GM18519 (cell line): ENCODE measurements at regions not wholly inside any gene's neighbourhood (a gene's known extent, or its start where the extent isn't known, plus 50 kb on each side); places are given as distances from the start of the nearest gene placed in this dataset.
"Not testable (repeated sequence)": the region's sequence is repeated elsewhere in the genome, so short reads cannot be mapped to it uniquely, and the experiment has no call there.

ENCODE experiments used
- ATAC-seq: cut with Tn5 transposase; IDR thresholded peaks from one replicate; pipeline ENCODE4 v1.9.1; 2021; ENCODE audit warnings: mild to moderate bottlenecking, moderate library complexity; ENCODE audit not compliant: unreplicated experiment, low FRiP score

DNA sequence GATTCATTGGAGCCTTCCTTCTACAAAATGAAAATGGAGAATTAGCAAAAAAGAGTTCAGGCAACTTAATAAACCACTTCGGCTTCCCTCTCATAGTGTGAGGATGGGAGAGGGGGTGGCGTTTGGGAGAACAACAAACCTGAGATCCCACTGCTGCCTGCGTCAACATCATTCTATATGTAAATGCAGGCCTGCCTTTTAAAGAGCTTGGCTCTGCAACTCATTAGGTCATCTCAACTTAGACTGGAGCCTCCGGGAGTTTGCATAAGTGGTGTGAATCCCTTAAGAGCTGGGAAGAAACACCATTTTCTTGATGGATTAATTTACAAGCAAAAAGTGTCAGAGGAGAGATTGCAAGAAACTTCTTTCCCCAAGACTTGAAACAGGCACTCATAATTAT is 127.6 kb upstream of the DAB1 start:
- no peak for ATAC-seq

DNA sequence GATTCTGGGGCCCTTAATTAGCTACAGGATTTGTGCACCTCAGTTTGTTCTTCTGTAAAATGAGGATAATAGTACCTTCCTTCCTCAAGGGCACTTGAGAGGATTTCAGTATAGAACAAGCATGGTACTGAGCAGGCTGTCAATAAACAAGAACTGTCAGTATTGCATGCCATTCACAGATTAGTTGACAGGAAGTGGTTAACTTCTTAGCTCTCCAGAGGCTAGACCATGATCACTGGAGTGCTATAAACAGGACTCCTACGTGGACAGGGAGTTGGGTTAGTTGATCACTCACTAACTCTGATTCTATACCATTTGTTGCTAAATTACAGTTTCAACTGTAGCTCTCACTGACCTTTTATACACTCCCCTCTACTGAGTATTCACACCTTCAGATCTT is 126.2 kb upstream of the DAB1 start:
- ATAC-seq: peak; percentile 73

DNA sequence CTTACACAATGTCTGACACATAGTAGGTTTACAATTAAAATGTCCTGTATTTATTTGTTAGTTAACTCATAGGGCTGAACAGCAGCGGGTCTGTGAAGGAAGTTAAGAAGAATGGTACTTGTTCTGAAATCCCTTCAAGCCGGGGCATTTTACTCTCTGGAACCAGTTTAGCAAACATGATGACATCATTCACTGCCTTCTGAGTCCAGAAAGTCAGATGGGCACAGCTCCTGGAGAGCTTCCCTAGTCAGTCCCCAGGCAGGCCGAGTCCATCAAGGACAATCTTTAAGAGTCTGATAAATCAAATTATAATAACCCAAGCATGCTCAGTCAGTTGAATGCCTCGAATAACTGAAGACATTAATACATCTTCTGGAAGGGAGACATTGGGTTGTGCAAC is 125.4 kb upstream of the DAB1 start:
- ATAC-seq: no peak

DNA sequence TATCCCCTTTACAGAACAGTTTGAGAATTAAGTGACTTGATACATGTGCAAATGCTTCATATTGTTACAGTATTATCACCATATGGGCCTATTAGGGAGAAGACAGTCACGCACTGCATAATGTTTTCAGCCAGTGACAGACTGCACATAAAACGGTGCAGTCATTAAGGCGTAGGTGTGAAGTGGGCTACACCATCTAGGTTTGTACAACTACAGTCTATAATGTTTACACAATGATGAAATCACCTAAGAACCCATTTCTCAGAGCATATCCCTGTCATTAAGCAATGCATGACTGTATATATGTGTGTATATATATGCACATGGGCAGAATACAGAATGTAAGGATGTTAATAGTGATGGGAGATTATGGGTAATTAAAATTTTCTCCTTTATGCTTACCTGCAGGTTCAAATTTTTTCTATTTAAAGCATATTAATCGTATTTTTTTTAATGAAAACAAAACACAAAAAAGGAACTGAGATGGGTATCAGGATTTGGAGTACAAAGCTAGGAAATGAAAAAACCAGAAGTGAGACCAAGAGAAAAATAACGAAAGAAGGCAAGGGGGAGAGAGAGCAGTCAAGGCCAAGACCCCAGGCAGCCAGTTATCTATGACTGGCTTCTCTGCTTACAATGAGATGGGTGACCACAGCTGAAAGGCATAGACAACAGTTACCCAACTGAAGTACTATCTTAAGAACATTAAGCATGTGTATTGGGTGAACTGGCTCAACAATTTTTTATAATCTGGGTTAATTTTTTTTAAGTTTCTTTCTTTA is 122.9 kb upstream of the DAB1 start:
- ATAC-seq: no peak

DNA sequence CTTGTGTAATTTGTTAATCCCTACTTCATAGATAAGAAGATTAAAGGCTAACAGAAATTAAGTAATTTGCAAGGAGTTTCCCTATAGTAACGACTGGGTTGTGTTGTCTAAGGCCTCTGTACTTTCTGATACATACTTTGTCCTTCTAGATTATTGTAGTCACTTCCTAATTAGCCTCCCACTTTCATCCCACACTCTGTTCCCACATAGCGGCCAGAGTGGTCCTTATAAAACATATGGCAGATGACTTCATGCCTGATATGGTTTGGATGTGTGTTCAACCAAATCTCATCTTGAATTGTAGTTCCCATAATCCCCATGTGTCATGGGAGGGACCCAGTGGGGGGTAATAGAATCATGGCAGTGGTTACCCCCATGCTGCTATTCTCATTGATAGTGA is 120.5 kb upstream of the DAB1 start:
- no peak for ATAC-seq

DNA sequence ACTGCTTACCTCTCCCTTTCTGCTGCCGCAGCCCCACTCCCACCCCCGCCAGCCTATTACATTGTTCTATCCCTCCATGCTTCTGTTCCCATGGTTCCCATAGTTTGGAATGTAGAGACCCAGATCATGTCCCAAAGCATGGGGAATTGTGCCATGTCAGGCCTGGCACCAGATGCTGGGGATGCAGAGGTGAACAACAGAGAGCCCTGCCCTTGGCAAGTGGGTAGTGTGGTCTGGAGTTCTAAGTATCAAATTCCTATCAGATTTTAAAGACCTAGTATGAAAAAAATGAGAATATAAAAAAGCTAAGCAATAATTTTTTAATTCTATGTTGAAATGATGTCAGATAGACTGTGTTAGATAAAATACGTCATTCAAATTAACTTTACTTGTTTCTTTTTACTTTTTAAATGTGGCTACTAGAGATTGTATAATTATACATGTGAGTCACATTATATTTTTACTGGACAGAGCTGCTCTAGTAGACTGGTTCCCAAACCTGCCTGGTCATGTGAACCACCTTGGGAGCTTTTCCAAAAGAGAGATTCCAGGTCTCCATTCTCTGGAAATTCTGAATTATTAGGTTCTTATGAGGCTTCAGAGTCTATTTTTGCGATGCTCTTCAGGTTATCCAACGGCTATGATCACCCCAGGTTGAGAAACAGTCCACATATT is 113.0 kb upstream of the DAB1 start:
- no peak for ATAC-seq

DNA sequence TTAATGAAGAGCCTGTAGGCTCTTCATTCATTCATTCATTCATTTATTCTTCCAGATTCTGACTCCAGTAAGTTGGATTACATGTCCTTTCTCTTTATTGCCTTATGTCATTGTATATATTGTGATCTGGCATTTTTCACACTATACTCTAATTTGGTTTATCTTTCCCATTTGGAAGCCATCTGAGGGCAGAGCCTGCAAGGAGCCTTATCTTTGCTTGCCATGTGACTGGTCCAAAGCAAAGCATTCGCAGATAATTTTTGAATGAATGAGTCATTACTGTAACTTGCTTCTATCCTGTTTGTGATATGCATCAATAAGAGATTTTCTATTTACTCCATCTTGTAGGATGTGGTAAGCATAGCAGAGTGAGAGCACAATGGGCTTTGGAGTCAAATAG is 108.4 kb upstream of the DAB1 start:
- no peak for ATAC-seq

DNA sequence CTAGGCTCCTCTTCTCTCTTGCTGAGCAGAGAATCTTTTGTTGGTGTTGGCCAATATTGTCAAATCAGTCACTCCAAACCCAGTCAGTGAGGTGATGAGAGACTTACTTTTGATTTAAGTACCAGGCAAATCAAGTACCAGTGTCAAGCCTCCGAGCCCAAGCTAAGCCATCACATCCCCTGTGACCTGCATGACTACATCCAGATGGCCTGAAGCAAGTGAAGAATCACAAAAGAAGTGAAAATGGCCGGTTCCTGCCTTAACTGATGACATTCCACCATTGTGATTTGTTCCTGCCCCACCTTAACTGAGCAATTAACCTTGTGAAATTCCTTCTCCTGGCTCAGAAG is 107.0 kb upstream of the DAB1 start:
- ATAC-seq: not testable (repeated sequence)

DNA sequence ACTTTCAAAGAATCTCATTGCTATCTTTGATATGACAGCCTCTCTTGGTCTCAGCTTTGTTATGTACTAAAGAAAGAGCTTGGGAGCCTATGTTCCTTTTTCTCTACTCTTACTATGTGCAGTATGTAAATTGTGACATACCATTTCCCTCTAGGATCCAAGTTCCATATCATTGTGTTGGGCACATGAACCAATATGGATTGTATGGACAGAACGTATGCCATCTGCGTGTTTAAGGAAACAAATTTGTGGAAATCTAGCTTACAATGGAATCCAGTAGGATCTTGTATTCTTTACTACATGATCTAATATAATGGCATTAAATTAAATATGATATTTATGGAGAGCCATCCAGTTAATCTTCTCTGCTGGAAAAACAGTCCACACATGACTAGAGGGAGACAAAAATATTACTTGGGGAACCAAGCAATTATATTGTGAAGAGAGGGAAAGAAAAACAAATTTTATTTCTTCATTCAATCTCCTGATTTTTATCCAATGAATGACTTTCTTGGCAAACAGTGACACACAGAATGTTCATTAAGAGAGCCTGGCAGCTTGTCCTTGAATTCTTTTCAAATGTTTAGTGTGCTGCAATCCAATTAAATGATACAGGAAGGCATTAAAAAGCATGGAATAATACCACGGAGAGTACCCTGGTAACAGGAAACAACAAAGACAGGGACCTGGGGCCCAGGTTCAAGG is 106.5 kb upstream of the DAB1 start:
- ATAC-seq: no peak

DNA sequence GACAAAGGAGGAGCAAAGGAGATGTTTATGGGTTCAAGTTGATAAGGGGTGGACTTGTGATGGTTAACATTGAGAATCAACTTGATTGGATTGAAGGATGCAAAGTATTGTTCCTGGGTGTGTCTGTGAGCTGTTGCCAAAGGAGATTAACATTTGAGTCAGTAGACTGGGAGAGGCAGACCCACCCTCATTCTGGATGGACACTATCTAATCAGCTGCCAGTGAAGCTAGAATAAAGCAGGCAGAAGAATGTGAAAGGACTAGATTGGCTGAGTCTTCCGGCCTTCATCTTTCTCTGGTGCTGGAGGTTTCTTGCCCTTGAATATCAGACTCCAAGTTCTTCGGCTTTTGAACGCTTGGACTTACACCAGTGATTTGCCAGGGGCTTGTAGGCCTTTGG is 98.7 kb upstream of the DAB1 start:
- no peak for ATAC-seq

DNA sequence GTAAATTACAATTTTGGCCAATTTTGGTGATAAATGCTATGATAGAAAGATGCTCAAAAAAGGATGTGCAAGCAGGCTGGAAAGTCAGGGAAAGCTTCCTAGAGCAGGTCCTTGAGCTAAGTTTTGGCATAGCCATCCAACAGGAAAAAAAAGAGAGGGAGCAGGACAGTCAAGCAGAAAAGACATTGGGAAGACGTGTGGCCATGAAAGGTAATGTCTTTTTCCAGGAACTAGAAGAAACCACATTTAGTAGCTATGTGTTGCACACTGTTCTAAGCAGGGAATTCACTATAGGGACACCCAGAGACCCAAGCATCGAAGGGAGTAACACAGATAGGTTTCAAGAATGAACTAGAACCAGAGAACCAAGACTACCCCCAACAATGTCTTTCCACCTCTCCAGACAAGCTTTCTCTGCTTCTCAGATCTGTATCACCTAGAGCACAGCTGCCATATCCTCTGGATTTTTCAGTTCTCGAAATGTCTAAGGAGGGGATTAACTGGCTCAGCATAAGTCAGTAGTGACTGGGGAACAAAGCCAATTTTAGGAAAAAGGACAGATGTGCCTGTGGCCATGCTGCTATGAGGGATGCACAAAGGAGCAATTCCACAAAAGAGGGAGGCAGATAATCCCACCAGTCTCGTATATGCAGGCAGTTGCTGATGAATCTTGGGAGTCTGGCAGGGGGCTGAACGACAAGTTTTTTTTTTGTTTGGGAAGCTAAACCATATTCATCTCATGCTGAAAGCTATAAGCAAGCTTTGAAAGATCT is 97.1 kb upstream of the DAB1 start:
- no peak for ATAC-seq

DNA sequence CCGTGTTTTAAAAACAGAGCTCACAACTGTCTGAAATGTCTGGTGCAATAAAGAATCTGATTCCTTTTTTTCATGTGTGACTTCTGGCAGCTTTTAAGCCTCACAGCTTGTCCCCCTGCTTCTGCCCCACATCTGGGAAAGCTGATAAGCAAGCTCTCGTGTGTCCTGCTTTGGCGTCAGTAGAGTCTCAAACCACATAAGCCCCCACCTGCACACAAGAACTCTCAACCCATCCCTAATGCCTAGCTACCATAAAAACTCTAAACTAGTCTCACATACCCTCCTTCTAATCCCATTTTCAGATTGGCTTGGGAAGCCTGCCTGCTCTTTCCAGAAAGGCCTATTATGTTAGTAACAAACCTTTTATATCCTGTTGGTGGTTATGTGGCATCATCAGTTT is 94.6 kb upstream of the DAB1 start:
- ATAC-seq: no peak

DNA sequence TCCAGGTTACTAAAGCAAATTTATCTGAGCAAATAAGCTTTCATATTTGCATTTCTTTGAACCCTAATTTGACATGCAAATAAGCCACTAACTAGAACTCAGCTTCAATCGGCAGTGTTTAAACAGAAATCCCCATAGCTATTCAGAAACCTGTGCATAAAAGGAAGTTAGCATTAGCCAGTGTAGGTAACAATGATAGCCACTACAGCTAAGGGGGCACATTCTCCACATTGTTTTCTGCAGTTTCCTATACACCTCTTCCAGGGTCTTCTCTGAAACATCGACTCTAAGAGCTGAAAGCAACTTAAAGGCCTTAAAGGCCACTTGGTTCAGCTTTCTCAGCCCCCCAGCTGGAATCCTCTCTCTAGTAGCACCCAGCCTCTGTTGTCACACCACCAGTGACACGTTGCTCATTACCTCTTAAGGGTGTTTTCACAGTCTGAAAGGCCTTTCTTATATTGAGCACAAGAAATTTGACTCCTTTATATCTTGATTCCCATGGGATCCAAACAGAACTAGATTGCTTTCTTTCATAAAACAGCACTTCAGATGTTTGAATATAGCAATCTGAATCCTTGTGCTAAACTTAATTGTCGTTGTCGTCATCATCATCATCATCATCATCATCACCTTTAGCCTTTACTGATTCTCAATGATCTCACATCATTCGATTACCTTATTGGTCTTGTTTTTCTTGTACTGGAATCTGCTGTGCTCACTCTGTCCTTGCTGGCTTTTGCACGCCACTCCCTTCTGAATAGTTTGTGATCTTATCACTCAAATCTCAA is 93.9 kb upstream of the DAB1 start:
- no peak for ATAC-seq

DNA sequence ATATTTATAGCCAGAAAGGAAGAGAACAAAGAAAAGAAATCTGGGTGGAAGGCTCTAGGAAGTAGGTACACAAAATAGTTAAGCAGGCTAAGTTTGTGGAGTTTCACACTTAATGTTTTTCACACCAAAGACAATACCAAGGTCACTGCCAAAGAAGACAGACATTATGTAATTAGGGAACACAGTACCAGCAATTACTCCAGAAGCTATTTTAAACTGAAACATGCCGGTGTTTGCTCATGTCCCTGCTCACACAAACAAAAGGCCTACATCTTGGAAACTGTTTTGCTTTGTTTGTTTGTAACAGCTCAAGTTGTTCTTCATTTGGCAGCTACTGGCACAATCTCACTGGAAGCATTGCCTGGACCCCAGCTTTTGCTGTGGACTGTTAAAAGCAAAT is 88.5 kb upstream of the DAB1 start:
- ATAC-seq: no peak

DNA sequence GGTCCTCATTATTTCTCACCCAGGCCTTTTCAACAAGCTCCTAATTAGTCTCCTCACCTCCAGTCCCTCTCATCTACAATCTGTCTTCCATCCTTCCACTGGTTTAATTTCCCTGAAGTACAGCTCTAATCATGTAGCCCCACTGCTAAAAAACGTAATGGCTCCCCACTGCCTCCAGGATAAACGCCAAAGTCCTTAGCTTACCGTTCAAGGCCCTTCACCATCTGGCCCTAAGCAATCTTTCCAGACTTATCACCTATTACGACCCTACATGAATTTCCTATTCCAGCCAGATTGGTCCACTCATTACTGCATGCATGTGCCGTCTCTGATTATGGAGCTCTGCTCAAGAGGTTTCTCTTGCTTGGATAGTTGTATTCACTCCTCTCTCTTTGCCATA is 83.1 kb upstream of the DAB1 start:
- no peak for ATAC-seq

DNA sequence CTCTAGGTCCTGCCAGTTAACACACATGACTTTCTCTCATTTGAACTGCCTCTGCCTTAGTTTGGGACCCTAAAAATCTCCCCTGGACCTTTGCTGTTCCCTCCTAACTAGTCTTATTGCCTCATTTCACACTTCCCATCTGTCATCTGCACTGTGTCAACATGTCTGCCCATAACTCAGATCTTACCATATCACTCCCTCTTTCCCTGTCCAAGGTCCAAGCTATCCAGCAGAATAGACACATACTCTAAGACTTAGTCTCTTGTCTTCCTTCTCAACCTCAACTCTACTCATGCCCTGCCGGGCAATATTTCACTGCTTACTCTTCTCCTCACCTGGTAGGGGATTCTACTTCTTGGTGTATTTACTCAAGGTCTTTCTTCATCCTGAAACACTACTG is 79.5 kb upstream of the DAB1 start:
- ATAC-seq: no peak

DNA sequence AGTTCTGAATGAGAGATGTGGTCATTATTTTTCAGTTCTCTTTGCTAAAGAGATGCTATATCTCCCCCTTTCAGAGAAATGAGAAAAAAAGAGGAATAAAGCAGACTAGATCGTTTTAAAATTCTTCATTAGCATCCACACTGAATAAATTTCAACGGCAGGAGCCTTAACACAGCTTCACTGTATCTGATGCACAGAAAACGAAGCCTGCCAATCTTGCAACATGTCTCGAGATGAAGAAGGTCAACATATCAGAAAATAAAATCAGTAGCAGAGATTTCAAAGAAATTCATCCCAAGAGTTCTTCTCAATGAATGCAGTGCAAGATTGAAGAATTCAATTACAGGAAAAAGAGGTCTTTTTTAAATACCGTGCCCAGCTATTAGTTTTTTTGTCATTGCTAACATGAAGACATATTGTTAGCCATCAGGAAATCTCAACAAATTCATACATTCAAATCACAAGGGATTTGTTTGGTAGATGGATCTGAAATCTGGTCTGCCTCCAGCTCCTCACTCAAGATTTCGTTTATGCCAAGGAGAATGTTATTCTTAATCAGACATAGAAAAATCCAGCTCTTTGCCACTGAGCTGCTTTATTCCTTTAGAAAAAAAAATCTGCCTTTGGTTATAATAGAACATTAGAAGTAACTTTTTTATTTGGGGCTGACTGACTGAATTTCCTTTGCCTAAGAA is 76.4 kb upstream of the DAB1 start:
- no peak for ATAC-seq

DNA sequence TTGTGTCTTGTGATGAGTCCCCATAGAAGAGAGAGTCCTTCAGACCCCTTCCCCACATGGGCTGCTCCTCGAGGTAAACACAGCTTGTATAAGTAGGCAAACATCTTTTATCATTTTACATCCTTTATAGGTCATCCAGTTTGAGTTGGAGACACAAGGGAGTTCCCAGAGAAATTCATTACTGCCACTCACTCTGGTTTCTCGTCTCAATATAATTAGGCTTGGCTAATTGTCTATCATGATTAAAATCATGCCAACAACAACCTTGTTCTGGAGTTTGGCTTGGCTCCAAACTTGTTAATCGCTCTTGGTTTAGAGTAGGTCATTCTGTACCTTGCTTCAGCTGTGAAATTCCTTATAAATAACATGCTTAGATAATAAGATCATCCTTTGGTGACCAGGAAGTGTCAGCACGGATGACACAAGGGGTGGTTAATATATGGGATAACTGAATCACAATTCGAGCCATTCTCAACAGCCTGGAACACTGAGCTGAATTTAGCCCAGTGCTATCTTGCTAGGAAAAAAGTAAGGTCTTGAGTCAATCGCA is 70.7 kb upstream of the DAB1 start:
- ATAC-seq: no peak

DNA sequence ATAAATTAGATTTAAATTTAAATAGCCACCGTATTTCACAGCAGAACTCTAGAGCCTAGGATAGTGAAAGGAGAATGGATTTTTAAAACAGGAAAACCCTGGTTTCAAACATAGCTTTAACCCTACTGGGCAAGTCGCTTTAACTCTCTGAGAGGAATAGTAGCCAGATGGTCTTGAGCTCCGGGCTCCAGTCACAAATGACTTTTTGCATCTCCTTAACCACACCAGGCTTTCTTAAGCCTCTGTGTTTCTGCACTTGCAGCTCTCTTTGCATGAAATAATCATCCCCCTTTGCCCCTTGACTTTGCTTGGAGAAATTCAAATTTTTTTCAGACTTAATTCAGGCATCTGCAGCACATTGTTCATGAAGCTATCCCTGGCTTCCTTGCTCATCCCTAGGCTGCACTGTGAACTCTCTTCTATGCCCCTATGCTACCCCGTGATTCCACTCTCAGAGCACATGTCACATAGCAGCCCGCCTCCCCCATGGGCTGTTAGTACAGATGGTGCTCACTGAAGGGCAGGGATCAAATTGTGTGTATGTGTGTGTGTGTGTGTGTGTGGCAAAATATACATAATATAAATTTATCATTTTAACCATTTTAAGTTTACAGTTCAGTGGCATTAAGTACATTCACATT is 68.8 kb upstream of the DAB1 start:
- ATAC-seq: no peak
